ENCODE measurements at regions not wholly inside any gene's neighbourhood (a gene's known extent, or its start where the extent isn't known, plus 50 kb on each side); places are given as distances from the start of the nearest gene placed in this dataset.
"Not testable (repeated sequence)": the region's sequence is repeated elsewhere in the genome, so short reads cannot be mapped to it uniquely, and the experiment has no call there.

GRCh38 chr10:2207246-2207922 lies 470.1 kb upstream of the ADARB2 start:
- TF ChIP-seq CTCF (conservative IDR thresholded peaks at IDR 0.05; ENCODE audit: low read depth, low read length): no peak
- H3K4me3 ChIP-seq (ENCODE audit: low read depth, low read length): no peak overlapping the region
- no peak for DNase-seq (ENCODE audit: low read depth)

GRCh38 chr10:2205406-2205805 lies 468.1 kb upstream of the ADARB2 start:
- H3K4me3 ChIP-seq (ENCODE audit: low read depth, low read length): no peak overlapping the region
- TF ChIP-seq CTCF (conservative IDR thresholded peaks at IDR 0.05; ENCODE audit: low read depth, low read length): no peak
- DNase-seq (ENCODE audit: low read depth): no peak

- TF ChIP-seq CTCF (conservative IDR thresholded peaks at IDR 0.05; ENCODE audit: low read depth, low read length): no peak
- H3K4me3 ChIP-seq (ENCODE audit: low read depth, low read length): no peak overlapping the region
Observed at GRCh38 chr10:2202401-2202800, 465.1 kb upstream of the ADARB2 start.

GRCh38 chr10:2201534-2202099 lies 464.3 kb upstream of the ADARB2 start:
- no peak overlapping the region for H3K4me3 ChIP-seq (ENCODE audit: low read depth, low read length)
- DNase-seq (ENCODE audit: low read depth): no peak
- no peak for TF ChIP-seq CTCF (conservative IDR thresholded peaks at IDR 0.05; ENCODE audit: low read depth, low read length)

More at GRCh38 chr10:2202401-2202800, 465.1 kb upstream of the ADARB2 start:
- peak; percentile 18 for DNase-seq (ENCODE audit: low read depth)

GRCh38 chr10:2197663-2198062 lies 460.3 kb upstream of the ADARB2 start:
- DNase-seq (ENCODE audit: low read depth): no peak
- TF ChIP-seq CTCF (conservative IDR thresholded peaks at IDR 0.05; ENCODE audit: low read depth, low read length): no peak
- no peak overlapping the region for H3K4me3 ChIP-seq (ENCODE audit: low read depth, low read length)

- no peak for DNase-seq (ENCODE audit: low read depth)
- H3K4me3 ChIP-seq (ENCODE audit: low read depth, low read length): no peak overlapping the region
- no peak for TF ChIP-seq CTCF (conservative IDR thresholded peaks at IDR 0.05; ENCODE audit: low read depth, low read length)
Observed at GRCh38 chr10:2196272-2196671, 458.9 kb upstream of the ADARB2 start.

GRCh38 chr10:2189356-2189755 lies 452.0 kb upstream of the ADARB2 start:
- H3K4me3 ChIP-seq (ENCODE audit: low read depth, low read length); DNase-seq (ENCODE audit: low read depth): not testable (repeated sequence)
